ENCODE measurements at regions not wholly inside any gene's neighbourhood (a gene's known extent, or its start where the extent isn't known, plus 50 kb on each side); places are given as distances from the start of the nearest gene placed in this dataset.

- TF ChIP-seq TEAD4 (IDR thresholded peaks at IDR 0.05) (no peak), CREB1 (IDR thresholded peaks at IDR 0.05; ENCODE audit: low read depth) (no peak), USF1 (IDR thresholded peaks at IDR 0.05) (no peak), EGR1 (IDR thresholded peaks at IDR 0.05) (no peak)
These were observed 294.9 kb downstream of the BCOR start for GRCh38 chrX:39802908-39803307.

GRCh38 chrX:39805022-39805421 lies 292.7 kb downstream of the BCOR start:
- TF ChIP-seq TCF12 (IDR thresholded peaks at IDR 0.05; ENCODE audit: low read depth) (no peak), CREB1 (IDR thresholded peaks at IDR 0.05; ENCODE audit: low read depth) (no peak), TEAD4 (IDR thresholded peaks at IDR 0.05) (no peak), ZBTB7A (IDR thresholded peaks at IDR 0.05; ENCODE audit: low read depth) (no peak), USF1 (IDR thresholded peaks at IDR 0.05) (no peak), EGR1 (IDR thresholded peaks at IDR 0.05) (no peak), YY1 (IDR thresholded peaks at IDR 0.05; ENCODE audit: low read depth) (no peak), NFIC (IDR thresholded peaks at IDR 0.05) (no peak), REST (IDR thresholded peaks at IDR 0.05; ENCODE audit: low read depth) (no peak), TAF1 (IDR thresholded peaks at IDR 0.05; ENCODE audit: low read depth) (no peak), RAD21 (IDR thresholded peaks at IDR 0.05; ENCODE audit: low read depth) (no peak), MAX (IDR thresholded peaks at IDR 0.05) (no peak), EP300 (IDR thresholded peaks at IDR 0.05; ENCODE audit: borderline replicate concordance) (no peak)

- no peak for TF ChIP-seq EP300 (IDR thresholded peaks at IDR 0.05; ENCODE audit: borderline replicate concordance)
- no peak for TF ChIP-seq FOXM1 (IDR thresholded peaks at IDR 0.05; ENCODE audit: borderline replicate concordance, low read depth)
- no peak for TF ChIP-seq TEAD4 (IDR thresholded peaks at IDR 0.05)
- TF ChIP-seq MAX (IDR thresholded peaks at IDR 0.05): no peak
- no peak for TF ChIP-seq CREB1 (IDR thresholded peaks at IDR 0.05; ENCODE audit: low read depth)
- no peak for TF ChIP-seq USF1 (IDR thresholded peaks at IDR 0.05)
- no peak for TF ChIP-seq TCF12 (IDR thresholded peaks at IDR 0.05; ENCODE audit: low read depth)
- TF ChIP-seq CEBPB (IDR thresholded peaks at IDR 0.05): no peak
- TF ChIP-seq ZBTB7A (IDR thresholded peaks at IDR 0.05; ENCODE audit: low read depth): no peak
- TF ChIP-seq RAD21 (IDR thresholded peaks at IDR 0.05; ENCODE audit: low read depth): no peak
- no peak for TF ChIP-seq EGR1 (IDR thresholded peaks at IDR 0.05)
- no peak for TF ChIP-seq YY1 (IDR thresholded peaks at IDR 0.05; ENCODE audit: low read depth)
- no peak for TF ChIP-seq TAF1 (IDR thresholded peaks at IDR 0.05; ENCODE audit: low read depth)
These were observed 291.9 kb downstream of the BCOR start for GRCh38 chrX:39805825-39806224.

GRCh38 chrX:39808471-39808917 lies 289.3 kb downstream of the BCOR start:
- TF ChIP-seq MAX (IDR thresholded peaks at IDR 0.05): no peak
- TF ChIP-seq TEAD4 (IDR thresholded peaks at IDR 0.05): no peak

GRCh38 chrX:39809331-39809730 lies 288.4 kb downstream of the BCOR start:
- no peak for TF ChIP-seq TAF1 (IDR thresholded peaks at IDR 0.05; ENCODE audit: low read depth)
- no peak for TF ChIP-seq USF1 (IDR thresholded peaks at IDR 0.05)
- TF ChIP-seq CREB1 (IDR thresholded peaks at IDR 0.05; ENCODE audit: low read depth): no peak
- no peak for TF ChIP-seq EGR1 (IDR thresholded peaks at IDR 0.05)
- TF ChIP-seq CEBPB (IDR thresholded peaks at IDR 0.05): no peak
- TF ChIP-seq YY1 (IDR thresholded peaks at IDR 0.05; ENCODE audit: low read depth): no peak
- no peak for TF ChIP-seq MAX (IDR thresholded peaks at IDR 0.05)
- TF ChIP-seq RAD21 (IDR thresholded peaks at IDR 0.05; ENCODE audit: low read depth): no peak
- TF ChIP-seq FOXM1 (IDR thresholded peaks at IDR 0.05; ENCODE audit: borderline replicate concordance, low read depth): no peak

GRCh38 chrX:39810901-39811300 lies 286.9 kb downstream of the BCOR start:
- TF ChIP-seq EP300 (IDR thresholded peaks at IDR 0.05; ENCODE audit: borderline replicate concordance): no peak
- no peak for TF ChIP-seq TCF12 (IDR thresholded peaks at IDR 0.05; ENCODE audit: low read depth)
- no peak for TF ChIP-seq CREB1 (IDR thresholded peaks at IDR 0.05; ENCODE audit: low read depth)
- TF ChIP-seq USF1 (IDR thresholded peaks at IDR 0.05): no peak
- TF ChIP-seq ZBTB7A (IDR thresholded peaks at IDR 0.05; ENCODE audit: low read depth): no peak
- TF ChIP-seq EGR1 (IDR thresholded peaks at IDR 0.05): no peak
- TF ChIP-seq MAX (IDR thresholded peaks at IDR 0.05): no peak
- no peak for TF ChIP-seq REST (IDR thresholded peaks at IDR 0.05; ENCODE audit: low read depth)
- TF ChIP-seq CEBPB (IDR thresholded peaks at IDR 0.05): no peak
- TF ChIP-seq FOXM1 (IDR thresholded peaks at IDR 0.05; ENCODE audit: borderline replicate concordance, low read depth): no peak

All from Ishikawa (cell line).